ENCODE measurements at regions not wholly inside any gene's neighbourhood (a gene's known extent, or its start where the extent isn't known, plus 50 kb on each side); places are given as distances from the start of the nearest gene placed in this dataset.

DNA sequence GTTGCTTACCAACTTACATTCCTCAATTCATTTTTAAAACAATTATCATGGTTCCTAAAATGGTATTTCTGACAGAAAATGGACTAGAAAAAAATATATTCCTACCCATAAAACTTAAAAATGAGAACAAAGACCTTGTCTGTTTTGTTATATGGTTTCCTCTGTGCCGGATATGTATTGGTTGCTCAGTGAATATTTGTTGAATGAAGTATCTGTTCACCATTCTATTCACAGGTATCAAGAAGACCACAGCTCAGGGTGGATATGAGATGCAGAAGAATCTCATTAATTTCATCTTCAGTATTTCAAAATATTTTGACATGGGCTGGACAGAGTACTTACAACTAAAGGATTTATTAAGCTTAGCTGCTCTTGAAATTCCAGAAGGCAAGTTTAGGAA is 58.1 kb downstream of the TUSC7 start:
- Histone ChIP-seq H3K4me3 (ENCODE audit: low read depth in 1 of 2, low read length in 2 of 2) (no peak overlapping the region), H3K27me3 (ENCODE audit: insufficient read depth, low read length, poor library complexity) (no peaks in the 10 kb centered on the region), H3K9me3 (ENCODE audit: insufficient read depth, low read length, severe bottlenecking) (no peaks in the 10 kb centered on the region), H3K79me2 (ENCODE audit: insufficient read depth, low read length) (no peaks in the 10 kb centered on the region), H2AFZ (ENCODE audit: low read depth, low read length) (no peak overlapping the region), H3K36me3 (ENCODE audit: insufficient read depth, low read length) (no peaks in the 10 kb centered on the region), H4K20me1 (ENCODE audit: insufficient read depth, low read length) (no peaks in the 10 kb centered on the region), H3K27ac (ENCODE audit: low read length) (no peak overlapping the region), H3K9ac (ENCODE audit: low read depth, low read length) (no peak overlapping the region), H3K4me1 (ENCODE audit: insufficient read depth, low read length) (no peaks in the 10 kb centered on the region), H3K4me2 (ENCODE audit: insufficient read depth, low read length) (no peak overlapping the region)
- no peak for TF ChIP-seq EZH2 (IDR thresholded peaks at IDR 0.05; ENCODE audit: borderline replicate concordance, low read depth, low read length, severe bottlenecking)
- TF ChIP-seq CTCF (IDR thresholded peaks at IDR 0.05; ENCODE audit: borderline replicate concordance, extremely low read depth, low read length, poor library complexity, severe bottlenecking) = no peak
- DNase-seq = no peak
- no peak for ATAC-seq (ENCODE audit: insufficient read depth, low read depth)

- Histone ChIP-seq H3K4me2 (ENCODE audit: insufficient read depth, low read length) (no peak overlapping the region), H3K36me3 (ENCODE audit: insufficient read depth, low read length) (no peaks in the 10 kb centered on the region), H3K4me1 (ENCODE audit: insufficient read depth, low read length) (no peaks in the 10 kb centered on the region), H3K27ac (ENCODE audit: low read length) (no peak overlapping the region), H3K27me3 (ENCODE audit: insufficient read depth, low read length, poor library complexity) (no peaks in the 10 kb centered on the region), H2AFZ (ENCODE audit: low read depth, low read length) (no peak overlapping the region), H3K4me3 (ENCODE audit: low read depth in 1 of 2, low read length in 2 of 2) (no peak overlapping the region), H3K9me3 (ENCODE audit: insufficient read depth, low read length, severe bottlenecking) (no peaks in the 10 kb centered on the region), H4K20me1 (ENCODE audit: insufficient read depth, low read length) (no peaks in the 10 kb centered on the region), H3K79me2 (ENCODE audit: insufficient read depth, low read length) (no peaks in the 10 kb centered on the region), H3K9ac (ENCODE audit: low read depth, low read length) (no peak overlapping the region)
- ATAC-seq (ENCODE audit: insufficient read depth, low read depth) (peak; percentile 90), DNase-seq (peak; percentile 66)
- peak; percentile 89 for TF ChIP-seq CTCF (IDR thresholded peaks at IDR 0.05; ENCODE audit: borderline replicate concordance, extremely low read depth, low read length, poor library complexity, severe bottlenecking)
- TF ChIP-seq EZH2 (IDR thresholded peaks at IDR 0.05; ENCODE audit: borderline replicate concordance, low read depth, low read length, severe bottlenecking) = no peak
Measured at GRCh38 chr3:116770815-116771450, 61.4 kb downstream of the TUSC7 start.

DNA sequence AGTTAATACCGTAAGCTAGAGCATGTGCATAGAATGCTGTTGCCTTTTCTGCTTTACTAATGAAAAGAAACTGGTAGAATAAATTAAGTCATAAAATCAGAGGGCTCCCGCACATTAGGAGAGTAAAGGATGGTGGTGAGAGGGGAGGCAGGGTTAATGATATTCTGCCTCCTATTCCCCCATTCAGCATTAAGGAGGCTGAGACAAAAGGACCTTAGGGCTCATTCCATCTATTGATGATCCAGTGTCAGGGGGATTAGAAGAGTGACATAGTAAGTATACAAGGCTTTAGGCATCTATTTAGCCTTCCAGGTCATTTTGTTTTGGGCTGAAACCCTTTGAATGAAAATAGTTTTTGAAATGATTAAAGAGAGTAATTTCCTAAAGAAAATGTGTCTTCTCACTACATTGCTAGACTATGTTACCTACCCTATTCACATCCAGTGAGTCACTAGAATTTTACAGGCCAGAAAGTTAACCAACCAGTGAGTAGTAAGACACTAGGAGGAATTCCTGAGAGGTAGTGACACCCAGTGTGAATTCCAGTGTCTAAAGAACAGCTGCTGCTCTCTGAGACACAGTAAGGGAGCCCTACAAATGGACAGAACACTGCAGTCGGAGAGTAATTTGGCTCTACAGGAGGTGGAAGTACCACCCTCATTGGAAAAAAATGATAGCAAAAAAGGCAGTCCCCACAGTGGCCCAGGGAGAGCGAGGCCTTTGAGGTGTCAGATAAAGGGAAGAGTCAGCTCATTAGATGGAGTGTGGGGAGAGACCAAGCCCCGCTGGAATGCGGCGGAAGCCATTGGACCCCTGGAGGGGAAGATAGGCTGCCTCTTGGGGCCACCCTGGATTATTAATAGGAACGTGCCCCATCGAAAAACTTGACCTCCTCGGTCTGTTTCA is 67.6 kb downstream of the TUSC7 start:
- Histone ChIP-seq H3K4me3 (ENCODE audit: low read depth in 1 of 2, low read length in 2 of 2) (no peak overlapping the region), H3K27me3 (ENCODE audit: insufficient read depth, low read length, poor library complexity) (no peaks in the 10 kb centered on the region), H2AFZ (ENCODE audit: low read depth, low read length) (no peak overlapping the region), H3K36me3 (ENCODE audit: insufficient read depth, low read length) (no peaks in the 10 kb centered on the region), H3K9ac (ENCODE audit: low read depth, low read length) (no peak overlapping the region), H4K20me1 (ENCODE audit: insufficient read depth, low read length) (no peaks in the 10 kb centered on the region), H3K79me2 (ENCODE audit: insufficient read depth, low read length) (no peaks in the 10 kb centered on the region), H3K4me1 (ENCODE audit: insufficient read depth, low read length) (no peaks in the 10 kb centered on the region), H3K9me3 (ENCODE audit: insufficient read depth, low read length, severe bottlenecking) (no peaks in the 10 kb centered on the region), H3K4me2 (ENCODE audit: insufficient read depth, low read length) (no peak overlapping the region), H3K27ac (ENCODE audit: low read length) (no peak overlapping the region)
- no peak for TF ChIP-seq CTCF (IDR thresholded peaks at IDR 0.05; ENCODE audit: borderline replicate concordance, extremely low read depth, low read length, poor library complexity, severe bottlenecking)
- TF ChIP-seq EZH2 (IDR thresholded peaks at IDR 0.05; ENCODE audit: borderline replicate concordance, low read depth, low read length, severe bottlenecking) = no peak
- ATAC-seq (ENCODE audit: insufficient read depth, low read depth) (no peak), DNase-seq (no peak)
